M059J (cell line): ENCODE measurements at regions not wholly inside any gene's neighbourhood (a gene's known extent, or its start where the extent isn't known, plus 50 kb on each side); places are given as distances from the start of the nearest gene placed in this dataset.

ENCODE experiments used
- DNase-seq: peaks from one replicate; pipeline ENCODE4 v3.0.0-alpha.2; 2012; ENCODE audit warnings: low read depth

DNA sequence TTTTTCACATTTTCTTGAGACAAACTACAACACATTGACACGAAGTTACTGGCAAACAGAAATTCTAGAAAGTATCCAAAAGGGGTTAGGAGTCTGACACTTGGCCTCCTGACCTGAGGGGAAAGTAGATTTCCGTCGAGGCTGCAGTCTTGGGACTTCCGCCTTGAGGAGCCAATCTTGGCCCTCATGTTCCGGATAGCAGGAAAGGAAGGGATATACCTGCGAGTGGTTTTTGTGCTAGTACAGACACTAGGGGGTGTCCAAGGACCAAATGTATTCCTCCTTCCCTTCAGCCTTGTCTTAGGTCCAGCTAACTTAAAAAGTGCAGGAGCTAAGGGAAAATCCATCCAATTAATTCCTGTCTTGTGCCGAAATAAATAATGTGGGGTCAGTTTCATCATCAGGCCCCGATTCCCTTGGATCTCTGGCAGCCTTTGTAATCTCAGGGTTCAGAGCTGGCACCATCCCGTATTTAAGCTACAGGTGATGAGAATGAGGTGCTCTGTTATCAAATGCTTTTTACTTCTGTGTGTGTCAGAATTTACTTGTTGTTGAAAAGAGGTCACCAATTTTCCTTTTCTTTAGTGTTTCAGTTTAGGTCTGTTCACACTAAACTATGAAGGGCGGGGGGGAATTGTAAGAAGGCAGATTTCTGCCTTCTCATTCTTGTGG, 330.2 kb upstream of the FANCL start:
- peak; percentile 71 for DNase-seq

DNA sequence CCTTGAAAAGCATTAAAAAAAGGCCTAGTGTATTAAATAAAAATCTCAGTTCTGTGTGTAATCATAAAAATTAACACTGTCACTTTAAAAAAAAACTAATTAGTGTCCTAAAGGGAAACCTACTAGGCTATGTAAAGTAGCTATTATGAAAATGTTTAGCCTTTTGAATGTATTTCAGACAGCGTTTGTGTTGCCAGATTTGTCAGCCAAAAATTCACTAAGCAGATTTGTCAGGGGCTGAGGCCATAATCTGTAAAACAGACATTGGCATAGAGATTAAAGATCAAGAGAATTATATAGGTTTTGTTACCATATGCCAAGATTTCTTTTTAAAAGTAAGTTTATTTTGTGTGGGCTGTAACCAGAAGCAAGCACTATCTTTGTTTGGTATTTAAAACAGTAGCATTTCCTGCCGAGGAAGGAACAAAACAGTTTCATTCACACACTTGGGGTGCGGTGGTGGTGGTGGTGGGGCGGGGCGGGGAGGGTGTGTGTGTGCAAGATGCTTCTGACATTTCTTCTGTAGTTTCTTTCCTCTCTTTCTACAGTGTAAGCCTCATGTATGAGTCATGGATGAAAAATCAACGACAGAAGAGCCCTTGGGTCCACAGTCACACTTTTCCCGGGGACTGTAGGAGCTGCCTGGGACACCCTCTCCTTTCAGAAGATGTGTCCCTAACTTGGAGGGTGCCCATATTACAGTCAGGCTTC, 328.5 kb upstream of the FANCL start:
- peak; percentile 50 for DNase-seq

DNA sequence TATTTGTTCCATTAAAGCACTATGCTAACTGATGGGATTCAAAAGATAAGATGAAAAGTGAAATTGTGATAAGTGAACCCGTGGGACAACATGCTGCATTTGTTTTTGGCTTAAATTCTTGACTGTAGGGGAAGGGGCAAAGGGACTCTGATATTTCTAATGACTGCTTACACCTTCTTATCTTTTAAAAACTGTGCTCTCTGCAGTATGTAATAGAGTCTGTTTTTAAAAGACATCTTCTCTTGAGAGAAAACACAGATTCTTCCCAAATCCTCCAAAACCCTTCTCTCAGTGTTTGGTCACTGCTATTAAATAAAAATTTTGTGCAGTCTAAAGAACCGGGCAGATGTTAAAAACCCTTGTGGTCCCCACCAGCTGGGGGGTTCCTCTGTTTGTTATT, 327.8 kb upstream of the FANCL start:
- DNase-seq: no peak

DNA sequence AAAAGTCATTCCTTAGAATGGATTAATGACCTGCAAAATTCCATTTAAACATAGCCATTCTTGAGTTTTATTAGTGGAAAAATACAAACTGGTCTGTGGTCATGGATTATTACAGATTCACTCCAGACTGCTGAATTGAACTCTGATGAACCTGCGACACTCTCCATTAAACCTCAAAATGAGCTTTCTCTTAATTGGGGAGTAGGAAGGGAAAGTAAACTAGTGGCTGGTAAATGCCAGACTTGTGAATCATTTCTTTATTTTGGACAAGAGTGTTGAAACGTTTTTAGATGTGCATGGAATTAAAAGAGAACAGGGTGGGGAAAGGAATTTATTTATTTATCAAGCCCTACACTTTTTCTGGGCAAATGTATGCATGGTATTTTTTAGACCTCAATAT, 321.2 kb upstream of the FANCL start:
- peak; percentile 54 for DNase-seq

DNA sequence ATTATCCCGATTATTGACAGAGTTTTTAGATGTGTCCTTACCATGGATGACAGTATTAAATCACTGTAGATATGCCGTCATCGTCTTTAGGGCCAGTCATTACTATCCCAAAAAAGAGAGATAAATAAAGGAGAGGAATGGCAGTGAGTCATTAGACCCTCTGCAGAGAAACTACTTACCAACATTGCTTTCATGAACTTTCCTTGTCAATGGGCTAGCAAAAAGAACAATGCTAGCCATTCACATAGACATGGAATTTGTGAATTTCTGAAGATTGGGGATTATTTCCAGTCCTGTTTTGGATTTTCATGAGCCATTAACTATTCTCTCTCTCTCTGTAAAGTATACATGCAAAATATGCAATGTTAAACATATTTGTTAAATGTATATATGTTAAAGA, 319.4 kb upstream of the FANCL start:
- no peak for DNase-seq

DNA sequence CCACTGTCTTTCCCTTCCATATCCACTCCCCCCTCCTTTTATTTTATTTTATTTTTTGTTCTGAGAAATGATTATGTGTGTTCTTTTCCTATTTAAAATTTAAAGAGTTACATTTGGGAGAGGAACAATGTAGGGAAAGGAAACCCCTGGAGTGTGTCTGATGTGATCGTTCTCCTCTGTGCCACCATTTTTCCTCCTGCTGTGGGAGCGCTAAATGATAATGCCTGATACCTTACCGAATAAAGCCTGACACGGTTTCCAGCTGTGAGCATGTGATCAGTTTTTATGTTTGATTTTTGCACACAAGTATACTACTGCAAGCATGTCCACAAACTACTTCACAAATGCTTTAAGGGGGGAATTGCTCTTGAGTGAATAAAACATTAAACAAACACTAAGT, 317.8 kb upstream of the FANCL start:
- DNase-seq: no peak

DNA sequence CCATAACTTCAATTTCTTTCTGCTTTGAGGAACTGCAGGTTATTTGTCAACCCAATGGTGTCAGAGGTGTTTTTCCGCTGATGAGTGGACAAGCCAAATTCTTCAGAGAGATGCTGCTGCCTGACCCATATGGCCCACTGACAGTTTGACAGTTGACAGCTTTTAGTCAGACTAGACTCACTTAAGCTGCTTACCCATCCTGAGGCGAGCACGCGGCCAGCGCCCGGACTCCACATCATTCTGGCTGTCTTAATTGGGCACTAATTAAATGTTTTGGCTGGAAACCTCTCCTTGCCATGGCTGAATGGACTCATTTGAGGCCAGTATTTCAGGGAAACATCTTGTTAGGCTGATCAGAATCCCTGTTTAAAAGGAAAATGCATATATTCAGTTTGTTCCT, 316.1 kb upstream of the FANCL start:
- no peak for DNase-seq

DNA sequence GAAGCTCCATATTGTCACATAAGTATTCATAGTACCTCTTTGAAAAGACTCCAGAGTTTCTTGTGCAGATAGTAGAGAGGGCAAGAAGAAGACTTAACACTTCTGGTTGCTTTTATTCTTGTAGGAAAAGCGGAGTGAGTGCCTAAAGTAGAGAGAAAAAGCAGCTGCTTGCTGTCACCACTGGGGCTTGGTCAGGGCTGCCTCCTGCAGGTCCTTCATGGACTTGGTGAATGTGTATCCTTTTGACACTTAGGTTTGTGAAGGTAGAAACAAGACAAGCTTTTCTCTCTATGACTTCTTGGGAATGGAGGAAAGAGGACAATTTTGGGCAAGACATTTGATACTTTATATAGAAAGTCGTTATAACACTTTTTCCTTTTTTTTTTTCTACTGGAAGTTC, 312.8 kb upstream of the FANCL start:
- DNase-seq: peak; percentile 6

DNA sequence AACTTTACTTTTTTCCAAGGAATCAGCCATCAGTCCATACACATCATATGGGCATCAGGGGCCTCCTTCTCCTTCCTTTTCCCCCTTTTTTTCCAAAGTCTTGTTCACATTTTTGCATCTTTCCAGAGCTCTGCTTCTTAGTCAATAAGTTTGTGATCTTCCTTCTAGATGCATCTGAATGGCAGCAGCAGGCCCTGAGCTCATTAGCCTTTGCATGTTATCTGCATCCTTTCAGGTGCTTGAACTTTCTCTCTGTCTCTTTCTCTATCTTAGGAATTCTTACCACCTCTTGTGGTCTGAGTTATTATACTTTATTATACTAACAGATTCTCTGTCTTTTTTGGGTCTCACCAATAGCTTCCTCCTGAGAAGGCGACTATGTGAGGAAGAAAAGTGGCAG, 312.4 kb upstream of the FANCL start:
- no peak for DNase-seq

DNA sequence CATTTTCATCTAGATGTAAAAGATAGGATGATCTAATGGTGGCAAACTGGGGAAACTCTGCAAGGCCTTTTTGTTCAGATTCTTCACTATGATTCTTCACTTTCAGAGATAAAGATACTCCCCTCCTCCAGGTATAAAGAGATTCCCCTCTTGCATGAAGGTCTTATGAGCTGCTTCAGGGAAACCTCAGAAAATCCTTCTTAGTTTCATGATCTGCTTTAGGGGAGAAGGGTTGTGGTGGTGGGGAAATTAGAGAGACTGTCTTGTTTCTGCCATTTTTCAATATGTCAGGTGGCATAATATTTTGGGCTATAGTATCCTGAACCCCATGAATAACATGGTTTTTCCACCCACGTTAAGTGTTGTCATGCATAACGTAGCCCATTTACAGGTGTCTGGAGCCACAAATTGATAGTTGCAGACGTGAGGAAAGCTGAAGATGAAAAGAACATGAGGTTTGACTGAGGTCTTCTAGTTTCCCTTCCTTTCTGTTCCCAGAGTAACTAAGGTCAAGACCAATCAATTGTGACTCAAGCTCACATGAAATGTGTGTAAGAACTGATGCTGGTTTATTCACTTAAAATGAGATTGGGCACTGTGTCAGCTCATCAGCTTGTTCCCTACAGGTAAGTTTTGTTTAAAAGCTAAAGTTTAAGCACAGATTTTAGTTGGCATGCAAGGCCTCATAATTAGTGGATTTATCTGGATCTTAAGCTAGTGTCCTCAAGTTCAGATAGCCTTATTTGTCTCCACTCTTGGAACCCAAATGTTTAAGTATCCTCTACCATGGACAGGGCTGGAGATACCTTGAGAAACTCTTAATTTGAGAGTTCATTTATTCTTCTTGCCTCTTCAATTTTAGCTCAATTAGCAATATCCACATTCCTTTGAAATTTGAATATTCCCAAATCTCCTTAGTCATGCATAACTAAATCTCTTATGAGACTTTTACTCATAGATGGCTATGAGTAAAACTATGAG, 304.5 kb upstream of the FANCL start:
- no peak for DNase-seq

DNA sequence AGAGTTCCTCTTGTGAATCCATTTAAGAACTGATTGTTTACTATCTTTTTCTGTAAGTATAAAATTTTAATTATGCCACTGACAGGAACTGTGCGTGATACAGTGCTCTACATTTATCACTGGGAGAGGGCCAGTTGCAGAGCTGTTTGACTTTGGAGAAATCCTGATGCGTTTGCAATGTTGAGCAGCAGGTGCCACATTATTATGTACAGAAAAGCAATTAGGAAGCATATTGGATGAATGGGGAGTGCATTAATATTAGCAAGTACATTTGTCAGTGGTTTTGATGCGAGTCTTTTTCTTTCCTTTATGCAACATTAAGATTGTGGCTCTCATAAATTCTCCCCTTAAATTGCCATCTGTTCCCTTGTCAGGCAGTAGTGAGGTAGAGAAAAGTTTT, 302.3 kb upstream of the FANCL start:
- no peak for DNase-seq

DNA sequence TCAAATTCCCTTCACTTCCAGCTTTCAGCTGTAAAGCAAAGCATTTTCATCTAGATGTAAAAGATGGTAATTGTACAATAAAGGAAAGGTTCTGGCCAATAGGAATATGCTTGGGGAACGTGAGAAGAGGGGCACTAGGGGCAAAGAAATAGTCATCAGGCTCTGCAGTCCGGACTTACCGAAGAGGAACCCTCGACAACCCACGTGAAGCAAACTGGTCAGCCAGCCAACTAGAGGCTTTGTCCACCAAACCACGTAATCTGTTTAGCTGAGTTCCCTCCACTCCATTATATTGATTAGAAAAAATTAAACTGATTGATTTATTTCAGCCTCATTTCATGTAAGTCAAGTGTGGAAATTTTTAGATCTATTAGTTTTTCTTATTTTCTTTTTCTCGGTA, 300.4 kb upstream of the FANCL start:
- DNase-seq: no peak

DNA sequence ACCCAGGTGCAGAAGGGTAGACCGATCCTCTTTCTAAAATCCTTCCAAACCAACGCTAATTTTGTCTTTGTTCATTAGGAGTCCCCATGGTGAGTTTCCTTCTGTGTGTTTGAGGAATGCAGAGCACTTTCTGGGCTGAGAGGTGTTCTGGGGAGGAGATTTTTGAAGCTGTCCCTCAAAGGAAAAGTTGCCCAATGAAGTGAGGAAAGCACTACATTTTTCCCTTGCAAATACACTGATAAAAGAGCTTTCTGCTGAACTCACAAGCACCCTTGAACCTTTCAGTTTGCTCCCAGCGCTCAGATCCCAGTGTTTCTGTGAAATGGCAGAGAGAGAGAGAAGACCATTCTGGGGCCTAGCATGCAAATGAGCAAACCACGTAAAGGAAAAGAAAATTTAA, 299.6 kb upstream of the FANCL start:
- DNase-seq: no peak

DNA sequence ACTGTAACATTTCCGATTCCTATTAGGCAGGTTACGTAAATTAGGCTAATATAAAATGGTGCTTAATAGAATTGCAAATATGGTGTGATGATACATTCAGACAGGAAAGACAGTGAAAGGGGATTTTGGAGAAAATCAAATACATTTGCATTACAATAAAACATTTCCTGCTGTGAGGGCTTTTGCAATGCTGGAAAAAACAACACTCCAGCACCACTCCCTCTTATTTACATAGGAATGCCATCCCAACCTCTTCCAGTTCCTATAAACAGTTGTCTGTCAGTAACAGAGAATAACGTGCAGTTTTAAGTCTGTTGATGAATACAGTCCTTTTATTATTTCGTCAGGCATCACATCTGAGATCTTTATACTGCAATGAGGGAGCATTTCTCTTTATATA, 298.8 kb upstream of the FANCL start:
- DNase-seq: peak; percentile 7

DNA sequence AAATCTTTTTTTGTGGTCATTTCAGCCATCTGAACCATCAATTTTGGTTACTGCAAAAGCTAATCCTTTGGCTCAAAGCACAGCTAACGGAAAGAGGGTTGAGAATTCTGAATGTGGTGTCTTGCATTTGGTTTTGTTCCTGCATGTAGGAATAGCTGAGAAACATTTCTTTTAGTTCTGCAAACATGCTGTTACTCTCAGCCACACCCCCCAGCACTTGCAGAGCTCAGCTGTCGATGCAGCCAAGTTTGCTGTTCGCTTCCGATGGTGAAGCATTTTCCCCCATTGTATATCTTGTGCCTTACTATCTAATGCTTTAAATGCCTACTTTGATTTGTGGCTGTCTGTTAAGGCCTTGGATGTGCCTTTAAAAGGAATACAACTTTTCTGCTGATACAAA, 294.9 kb upstream of the FANCL start:
- DNase-seq: no peak

DNA sequence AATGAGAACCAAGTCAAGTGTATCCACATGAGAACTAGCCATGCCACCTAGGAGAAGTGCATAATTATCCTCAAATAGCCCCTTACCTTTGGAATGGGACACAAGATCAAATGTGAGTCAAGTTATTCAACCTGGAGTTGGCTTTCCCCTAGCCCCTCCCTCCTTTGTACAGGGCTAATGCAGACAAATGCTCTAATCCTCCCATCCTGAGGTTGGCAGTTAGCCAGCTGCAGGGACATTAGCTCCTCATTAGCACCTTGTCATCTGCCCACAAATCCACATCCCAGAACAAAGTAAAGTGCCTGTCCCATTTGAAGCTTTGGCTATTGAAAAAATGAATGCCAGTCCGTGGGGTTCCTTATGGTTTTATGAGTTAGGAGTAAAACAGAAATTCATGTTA, 294.1 kb upstream of the FANCL start:
- DNase-seq: no peak

DNA sequence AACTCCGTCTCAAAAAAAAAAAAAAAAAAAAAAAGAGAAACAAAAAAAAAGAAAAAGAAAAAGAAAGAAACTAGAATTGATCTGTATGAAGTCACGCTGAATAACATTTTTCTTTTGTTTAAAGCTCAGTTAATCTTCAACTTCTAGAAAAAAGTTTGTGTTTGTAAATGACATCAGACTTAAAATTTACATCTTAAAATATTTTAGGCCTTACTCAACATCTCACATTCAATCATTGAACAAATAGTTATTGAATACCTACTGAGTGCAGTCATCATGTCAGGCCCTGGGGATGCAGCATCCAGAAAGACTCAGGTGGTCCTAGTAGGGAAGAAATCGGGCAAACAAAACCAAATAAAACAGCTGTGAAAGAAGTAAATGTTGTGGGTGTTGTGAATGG, 292.3 kb upstream of the FANCL start:
- no peak for DNase-seq

DNA sequence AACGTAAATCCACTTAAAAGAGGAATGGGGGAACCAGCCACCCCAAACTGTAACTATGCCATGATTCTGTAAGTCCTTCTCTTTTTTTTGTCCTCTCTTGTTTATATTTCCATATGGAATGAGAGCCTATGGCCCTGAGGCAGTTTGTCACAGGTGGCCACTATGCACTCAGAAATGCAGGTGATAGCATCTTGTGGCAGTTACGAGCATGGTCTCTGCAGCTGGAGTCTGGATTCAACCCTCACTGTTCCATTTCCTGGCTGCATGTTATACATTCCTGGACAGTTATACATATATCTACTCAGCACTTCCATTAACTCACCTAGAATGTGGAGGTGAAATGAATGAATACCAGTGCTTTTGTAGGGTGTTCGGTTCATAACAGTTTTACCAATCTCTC, 291.5 kb upstream of the FANCL start:
- DNase-seq: no peak

DNA sequence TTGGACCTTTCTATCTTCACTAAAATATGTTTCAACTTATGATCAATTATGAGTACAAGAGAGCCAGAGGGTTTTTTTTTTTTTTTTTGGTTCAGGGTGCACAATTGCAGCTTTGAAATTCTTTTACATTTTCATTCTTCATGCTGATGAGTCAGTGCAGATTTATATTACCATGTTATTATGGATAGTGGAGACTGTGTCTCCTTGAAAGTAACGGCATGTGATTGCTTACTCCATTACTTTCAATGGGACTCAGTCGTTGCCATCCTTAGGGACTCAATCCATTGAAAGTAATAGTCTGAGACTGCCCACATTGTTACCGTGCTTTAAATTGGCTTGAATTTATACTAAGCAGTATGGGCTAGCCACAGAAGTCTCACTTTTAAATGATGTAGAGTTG, 286.5 kb upstream of the FANCL start:
- no peak for DNase-seq

DNA sequence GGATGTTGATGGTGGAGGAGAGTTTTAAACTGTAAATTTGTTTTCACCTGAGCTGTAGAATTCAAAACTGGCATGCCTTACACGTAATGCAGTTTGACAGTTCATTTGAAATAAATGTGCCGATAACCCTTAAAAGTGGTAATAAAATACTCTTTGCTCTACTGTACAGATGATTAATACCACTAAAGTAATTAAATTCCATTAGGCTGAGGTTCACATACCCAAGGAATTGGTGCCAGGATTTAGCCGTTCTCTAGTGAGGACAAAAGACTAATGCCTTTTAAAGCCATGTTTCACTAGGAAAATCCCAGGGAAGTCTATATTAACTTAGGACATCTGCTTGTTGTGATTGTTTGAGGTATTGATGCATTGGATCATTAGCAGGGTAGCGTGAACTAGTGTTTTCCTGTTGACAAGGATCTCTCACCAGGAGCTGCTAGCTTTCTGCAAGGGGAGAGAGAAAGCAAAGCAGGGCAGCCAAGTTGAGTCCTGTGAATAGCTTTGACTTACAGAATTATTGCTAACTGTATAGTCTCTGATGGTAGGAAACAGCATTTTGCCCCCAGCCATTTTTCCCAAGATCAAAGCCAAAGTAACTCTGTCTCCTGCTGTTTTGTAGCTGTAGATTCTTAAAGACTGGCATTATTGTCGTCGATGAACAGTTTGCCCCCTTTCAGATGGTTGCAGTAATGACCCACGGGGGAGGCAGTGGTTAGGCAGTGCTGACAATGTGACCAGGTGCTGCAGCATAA, 280.9 kb upstream of the FANCL start:
- peak; percentile 56 for DNase-seq

DNA sequence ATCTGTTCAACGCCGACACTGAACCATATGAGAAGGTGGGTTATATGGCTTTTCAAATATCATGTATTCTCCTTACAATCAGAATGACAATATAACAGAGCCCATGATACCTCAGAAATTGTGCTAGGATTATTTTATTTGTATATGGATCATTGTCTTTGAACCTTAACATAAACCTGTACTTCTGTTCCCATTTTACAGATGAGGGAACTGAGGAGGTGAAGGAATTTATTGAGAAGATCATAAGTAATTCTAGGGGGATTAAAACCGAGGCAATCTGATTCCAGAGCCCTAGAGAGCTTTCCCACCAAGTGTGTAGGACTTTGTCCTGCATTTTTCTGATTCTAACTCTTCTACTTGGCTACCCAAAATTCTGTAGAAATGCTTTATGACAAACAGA, 279.8 kb upstream of the FANCL start:
- no peak for DNase-seq

DNA sequence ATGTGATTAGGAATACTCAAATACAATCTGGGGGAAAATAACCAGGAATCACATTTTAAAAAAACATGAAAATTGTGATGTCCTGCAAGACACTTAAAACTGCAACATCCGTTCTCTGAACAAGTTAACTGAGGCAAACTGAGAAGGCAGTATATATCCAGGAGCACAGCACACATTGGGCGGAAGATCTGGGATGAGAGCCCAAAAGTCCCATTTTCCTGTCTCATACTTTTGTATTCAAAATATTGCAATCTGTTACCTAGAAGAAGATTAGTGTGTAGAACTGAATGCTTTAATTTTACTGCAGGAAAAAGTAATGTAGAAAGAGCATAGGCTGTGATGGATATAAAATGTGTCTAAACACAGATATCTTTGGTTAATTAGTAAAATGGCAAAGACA, 276.8 kb upstream of the FANCL start:
- no peak for DNase-seq
